ENCODE measurements at regions not wholly inside any gene's neighbourhood (a gene's known extent, or its start where the extent isn't known, plus 50 kb on each side); places are given as distances from the start of the nearest gene placed in this dataset.

DNA sequence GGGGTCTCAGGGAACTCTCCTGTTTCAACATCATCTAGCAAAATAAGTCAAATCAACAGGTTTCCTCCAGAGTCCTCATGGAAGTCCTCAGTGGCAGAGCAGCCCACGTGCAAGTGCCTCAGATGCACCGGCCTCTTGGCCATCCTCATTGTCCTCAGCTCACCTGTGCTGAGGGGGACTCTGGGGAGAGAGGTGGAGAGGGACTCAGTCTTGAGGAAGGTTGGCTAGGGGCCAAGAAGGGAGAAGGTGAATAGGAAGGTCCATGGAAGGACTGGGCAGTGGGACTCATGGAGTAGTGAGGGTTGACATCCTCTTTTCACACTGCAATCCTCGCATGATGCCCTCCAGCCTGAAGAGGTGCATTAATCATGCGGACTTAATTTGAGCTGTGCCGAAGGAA is 77.9 kb upstream of the DUSP22 start:
- no peak overlapping the region for H3K9ac ChIP-seq (ENCODE audit: low read depth in 1 of 2, low read length in 2 of 2)
- no peak overlapping the region for H3K4me3 ChIP-seq (ENCODE audit: low read depth in 1 of 3, low read length in 3 of 3)
- no peaks in the 10 kb centered on the region for H3K36me3 ChIP-seq (ENCODE audit: control insufficient read depth in 4 of 4, insufficient read depth in 3 of 4, low read depth in 1 of 4, low read length in 3 of 4)
- H3K27ac ChIP-seq (ENCODE audit: low read depth in 1 of 2, low read length in 2 of 2): no peak overlapping the region
- peaks cover 6 to 14% (median 9%) of the 10 kb centered on the region in 4 donors for H3K9me3 ChIP-seq (ENCODE audit: control insufficient read depth in 4 of 4, low read length in 3 of 4)
- H3K27me3 ChIP-seq (ENCODE audit: control insufficient read depth in 4 of 4, insufficient read depth in 4 of 4, low read length in 3 of 4): peaks cover 0 to 3% (median 0%) of the 10 kb centered on the region in 4 donors
- TF ChIP-seq NR2F2 (IDR thresholded peaks at IDR 0.05) (no peak), MAX (IDR thresholded peaks at IDR 0.05) (no peak), YY1 (IDR thresholded peaks at IDR 0.05) (no peak), EGR1 (IDR thresholded peaks at IDR 0.05; ENCODE audit: low read depth in 2 of 2) (no peak), JUND (IDR thresholded peaks at IDR 0.05) (no peak), SP1 (IDR thresholded peaks at IDR 0.05) (no peak), RXRA (IDR thresholded peaks at IDR 0.05) (no peak)
- TF ChIP-seq, protein P1, sequence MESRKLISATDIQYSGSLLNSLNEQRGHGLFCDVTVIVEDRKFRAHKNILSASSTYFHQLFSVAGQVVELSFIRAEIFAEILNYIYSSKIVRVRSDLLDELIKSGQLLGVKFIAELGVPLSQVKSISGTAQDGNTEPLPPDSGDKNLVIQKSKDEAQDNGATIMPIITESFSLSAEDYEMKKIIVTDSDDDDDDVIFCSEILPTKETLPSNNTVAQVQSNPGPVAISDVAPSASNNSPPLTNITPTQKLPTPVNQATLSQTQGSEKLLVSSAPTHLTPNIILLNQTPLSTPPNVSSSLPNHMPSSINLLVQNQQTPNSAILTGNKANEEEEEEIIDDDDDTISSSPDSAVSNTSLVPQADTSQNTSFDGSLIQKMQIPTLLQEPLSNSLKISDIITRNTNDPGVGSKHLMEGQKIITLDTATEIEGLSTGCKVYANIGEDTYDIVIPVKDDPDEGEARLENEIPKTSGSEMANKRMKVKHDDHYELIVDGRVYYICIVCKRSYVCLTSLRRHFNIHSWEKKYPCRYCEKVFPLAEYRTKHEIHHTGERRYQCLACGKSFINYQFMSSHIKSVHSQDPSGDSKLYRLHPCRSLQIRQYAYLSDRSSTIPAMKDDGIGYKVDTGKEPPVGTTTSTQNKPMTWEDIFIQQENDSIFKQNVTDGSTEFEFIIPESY (IDR thresholded peaks at IDR 0.05): no peak
- 98% methylated on average over 5 of the region's 5 CpGs for WGBS
- no peaks in the 10 kb centered on the region for H3K4me1 ChIP-seq (ENCODE audit: control insufficient read depth in 4 of 4, insufficient read depth in 4 of 4, low read length in 3 of 4)
- DNase-seq (ENCODE audit: low spot score): no peak

- peaks cover 6 to 14% (median 9%) of the 10 kb centered on the region in 4 donors for H3K9me3 ChIP-seq (ENCODE audit: control insufficient read depth in 4 of 4, low read length in 3 of 4)
- H3K9ac ChIP-seq (ENCODE audit: low read depth in 1 of 2, low read length in 2 of 2): no peak overlapping the region
- H3K36me3 ChIP-seq (ENCODE audit: control insufficient read depth in 4 of 4, insufficient read depth in 3 of 4, low read depth in 1 of 4, low read length in 3 of 4): no peaks in the 10 kb centered on the region
- no peaks in the 10 kb centered on the region for H3K4me1 ChIP-seq (ENCODE audit: control insufficient read depth in 4 of 4, insufficient read depth in 4 of 4, low read length in 3 of 4)
- H3K27me3 ChIP-seq (ENCODE audit: control insufficient read depth in 4 of 4, insufficient read depth in 4 of 4, low read length in 3 of 4): peaks cover 0 to 3% (median 0%) of the 10 kb centered on the region in 4 donors
- 78% methylated on average over 11 of the region's 11 CpGs for WGBS
- H3K27ac ChIP-seq (ENCODE audit: low read depth in 1 of 2, low read length in 2 of 2): no peak overlapping the region
- TF ChIP-seq, protein P2, sequence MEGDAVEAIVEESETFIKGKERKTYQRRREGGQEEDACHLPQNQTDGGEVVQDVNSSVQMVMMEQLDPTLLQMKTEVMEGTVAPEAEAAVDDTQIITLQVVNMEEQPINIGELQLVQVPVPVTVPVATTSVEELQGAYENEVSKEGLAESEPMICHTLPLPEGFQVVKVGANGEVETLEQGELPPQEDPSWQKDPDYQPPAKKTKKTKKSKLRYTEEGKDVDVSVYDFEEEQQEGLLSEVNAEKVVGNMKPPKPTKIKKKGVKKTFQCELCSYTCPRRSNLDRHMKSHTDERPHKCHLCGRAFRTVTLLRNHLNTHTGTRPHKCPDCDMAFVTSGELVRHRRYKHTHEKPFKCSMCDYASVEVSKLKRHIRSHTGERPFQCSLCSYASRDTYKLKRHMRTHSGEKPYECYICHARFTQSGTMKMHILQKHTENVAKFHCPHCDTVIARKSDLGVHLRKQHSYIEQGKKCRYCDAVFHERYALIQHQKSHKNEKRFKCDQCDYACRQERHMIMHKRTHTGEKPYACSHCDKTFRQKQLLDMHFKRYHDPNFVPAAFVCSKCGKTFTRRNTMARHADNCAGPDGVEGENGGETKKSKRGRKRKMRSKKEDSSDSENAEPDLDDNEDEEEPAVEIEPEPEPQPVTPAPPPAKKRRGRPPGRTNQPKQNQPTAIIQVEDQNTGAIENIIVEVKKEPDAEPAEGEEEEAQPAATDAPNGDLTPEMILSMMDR (IDR thresholded peaks at IDR 0.05; ENCODE audit: low read depth, low read length, missing input control): no peak
- TF ChIP-seq REST (IDR thresholded peaks at IDR 0.05) (no peak), JUND (IDR thresholded peaks at IDR 0.05) (no peak), HNF4G (IDR thresholded peaks at IDR 0.05) (no peak), FOXA1 (IDR thresholded peaks at IDR 0.05) (no peak), SP1 (IDR thresholded peaks at IDR 0.05) (no peak)
- H3K4me3 ChIP-seq (ENCODE audit: low read depth in 1 of 3, low read length in 3 of 3): no peak overlapping the region
- no peak for DNase-seq (ENCODE audit: low spot score)
Measured at GRCh38 chr6:215335-216034, 76.8 kb upstream of the DUSP22 start.

Measured in liver (tissue), 8 donors.